Endothelial cell of umbilical vein (primary cell): ENCODE measurements at regions not wholly inside any gene's neighbourhood (a gene's known extent, or its start where the extent isn't known, plus 50 kb on each side); places are given as distances from the start of the nearest gene placed in this dataset.
A peak's percentile ranks its signal among the peaks of the same experiment; 100 is the strongest.

ENCODE experiments used
- BruUV-seq: library from RNA; stranded (reverse); fragments of 400-500 nt; replicated peaks from 2 replicates; lab custom pipeline; 2021; lab: Mats Ljungman, UMichigan
- CTCF ChIA-PET: fragments of 300-600, 350-600 bp; sonication (Branson Sonifier 250); formaldehyde crosslinking; loops from one replicate; lab custom pipeline; 2021; ENCODE audit warnings: antibody characterized with exemption, inconsistent platforms; lab: Charles Lee
- POLR2A ChIA-PET: fragments of 300-600, 350-600 bp; sonication (Branson Sonifier 250); formaldehyde crosslinking; loops from one replicate; lab custom pipeline; 2021; ENCODE audit warnings: antibody characterized with exemption, inconsistent platforms; lab: Charles Lee
- DNase-seq: peaks from one replicate; pipeline ENCODE4 v3.0.0-alpha.2; 2011; ENCODE audit warnings: low read depth, low spot score
- FAIRE-seq: peaks from 2 replicates; lab custom pipeline; 2011; peaks lifted over from hg19 to GRCh38; lab: Jason Lieb, UNC
- H2AFZ ChIP-seq: 2 replicates; pipeline ENCODE4 v1.6.0; 2012; ENCODE audit warnings: low read depth, low read length, control low read depth, inconsistent platforms
- H3K27ac ChIP-seq: 2 replicates; pipeline ENCODE4 v1.5.1; 2011; ENCODE audit warnings: low read depth, mild to moderate bottlenecking, control low read depth, low read length, moderate library complexity; ENCODE audit not compliant: insufficient read depth
- H3K27me3 ChIP-seq, 2 experiments: 2 replicates each; pipeline versions ENCODE4 v1.6.0 to v1.6.1; 2011; ENCODE audit warnings: low read length in 2 of 2, mixed read lengths in 1 of 2; ENCODE audit not compliant: control insufficient read depth in 2 of 2, insufficient read depth in 2 of 2
- H3K36me3 ChIP-seq, 2 experiments: 2 replicates in 1 of 2; 3 replicates in 1 of 2; pipeline ENCODE4 v1.5.1; 2011; ENCODE audit warnings: low read length in 2 of 2, mild to moderate bottlenecking in 1 of 2, moderate library complexity in 1 of 2; ENCODE audit not compliant: control insufficient read depth in 2 of 2, insufficient read depth in 2 of 2; ENCODE audit errors: extremely low read depth in 1 of 2
- H3K4me1 ChIP-seq: 3 replicates; pipeline ENCODE4 v1.5.1; 2011; ENCODE audit warnings: mild to moderate bottlenecking, low read length; ENCODE audit not compliant: control insufficient read depth, insufficient read depth; ENCODE audit errors: extremely low read depth
- H3K4me2 ChIP-seq: 2 replicates; pipeline ENCODE4 v1.6.1; 2011; ENCODE audit warnings: low read length, control low read depth, mixed read lengths; ENCODE audit not compliant: insufficient read depth
- H3K4me3 ChIP-seq, 3 experiments: fragments of 200-600 bp in 1 of 3; sonication (generic), shearing (Covaris generic) in 1 of 3; replicated peaks in 1 of 3; 2 replicates each; pipeline ENCODE4 v1.5.1; 2011 to 2016; ENCODE audit warnings: control low read depth in 3 of 3, low read length in 3 of 3, mild to moderate bottlenecking in 2 of 3, inconsistent platforms in 1 of 3, low read depth in 1 of 3, moderate library complexity in 1 of 3; ENCODE audit not compliant: insufficient read depth in 1 of 3
- H3K79me2 ChIP-seq: 2 replicates; pipeline ENCODE4 v1.6.0; 2012; ENCODE audit warnings: low read length, inconsistent platforms; ENCODE audit not compliant: control insufficient read depth, insufficient read depth
- H3K9ac ChIP-seq: replicated peaks from 2 replicates; pipeline ENCODE3; 2011; ENCODE audit warnings: low read length, control low read depth; ENCODE audit not compliant: insufficient read depth; ENCODE audit errors: extremely low read depth
- H3K9me1 ChIP-seq: replicated peaks from 3 replicates; pipeline ENCODE4 v1.6.0; 2011; ENCODE audit warnings: mild to moderate bottlenecking, low read length; ENCODE audit not compliant: control insufficient read depth, insufficient read depth; ENCODE audit errors: extremely low read depth
- H3K9me3 ChIP-seq: replicated peaks from 2 replicates; pipeline ENCODE4 v1.5.1; 2012; ENCODE audit warnings: low read length, inconsistent platforms; ENCODE audit not compliant: control insufficient read depth, insufficient read depth
- H4K20me1 ChIP-seq: replicated peaks from 2 replicates; pipeline ENCODE3; 2011; ENCODE audit warnings: mild to moderate bottlenecking, low read length; ENCODE audit not compliant: control insufficient read depth, insufficient read depth; ENCODE audit errors: extremely low read depth
- CTCF ChIP-seq, 2 donors: IDR thresholded peaks; 1 replicate in 1 of 2; 2 replicates in 1 of 2; pipeline ENCODE4 v1.5.1; 2011; ENCODE audit warnings: low read length in 2 of 2, mild to moderate bottlenecking in 2 of 2, moderate library complexity in 2 of 2, control low read depth in 1 of 2, inconsistent platforms in 1 of 2, low read depth in 1 of 2; ENCODE audit not compliant: insufficient read depth in 1 of 2; ENCODE audit errors: extremely low read depth in 1 of 2
- EZH2 ChIP-seq: IDR thresholded peaks from 2 replicates; pipeline ENCODE4 v1.6.1; 2012; ENCODE audit warnings: borderline replicate concordance, low read depth, mild to moderate bottlenecking, moderate library complexity, low read length, inconsistent platforms; ENCODE audit not compliant: severe bottlenecking
- FOS ChIP-seq: IDR thresholded peaks from 2 replicates; pipeline ENCODE4 v1.6.1; 2011; ENCODE audit warnings: mild to moderate bottlenecking, low read length, moderate library complexity, borderline replicate concordance; ENCODE audit not compliant: insufficient read depth
- GATA2 ChIP-seq: IDR thresholded peaks from 2 replicates; pipeline ENCODE4 v1.7.0; 2011; ENCODE audit warnings: low read depth, mild to moderate bottlenecking, moderate library complexity, mixed read lengths, low read length; ENCODE audit not compliant: insufficient read length, insufficient read depth
- JUN ChIP-seq: IDR thresholded peaks from 2 replicates; pipeline ENCODE4 v1.6.1; 2011; ENCODE audit warnings: borderline replicate concordance, low read depth; ENCODE audit not compliant: insufficient read length, insufficient read depth
- MAX ChIP-seq: IDR thresholded peaks from 2 replicates; pipeline ENCODE4 v1.6.1; 2011; ENCODE audit not compliant: insufficient read depth, insufficient read length
- MYC ChIP-seq: IDR thresholded peaks from one replicate; pipeline ENCODE4 v1.6.1; 2011; ENCODE audit warnings: mild to moderate bottlenecking, low read depth, low read length
- POLR2A ChIP-seq: IDR thresholded peaks from 2 replicates; pipeline ENCODE4 v1.6.1; 2012; ENCODE audit warnings: low read depth, mild to moderate bottlenecking, control low read depth, low read length
- POLR2AphosphoS5 ChIP-seq: IDR thresholded peaks from 2 replicates; pipeline ENCODE4 v1.6.1; 2012; ENCODE audit warnings: low read depth, mild to moderate bottlenecking, control low read depth, low read length, moderate library complexity; ENCODE audit not compliant: insufficient read depth
- dilution Hi-C: fragments of 300-500 bp; cut with MboI; formaldehyde crosslinking; loops from one replicate; pipeline ENCODE4 v1.15.0; 2019; ENCODE audit warnings: low sequenced_read_pairs; ENCODE audit not compliant: extremely low pct_ligation_motif_present
- intact Hi-C: fragments of 100-400 bp; cut with micrococcal nuclease; formaldehyde crosslinking; loops from one replicate; pipeline ENCODE4 v1.10.0; 2022

GRCh38 chr5:54692631-54693030 is 175.1 kb downstream of the SNX18 start:
- dilution Hi-C loops = no loop called here
- Histone ChIP-seq H3K4me2 (no peak overlapping the region), H3K4me1 (no peaks in the 10 kb centered on the region), H3K79me2 (no peaks in the 10 kb centered on the region), H3K4me3 (no peak overlapping the region), H3K36me3 (no peaks in the 10 kb centered on the region), H3K9ac (no peak overlapping the region), H2AFZ (peak overlapping the region; percentile 5), H4K20me1 (no peaks in the 10 kb centered on the region), H3K9me3 (no peaks in the 10 kb centered on the region), H3K27me3 (peaks cover 0 to 2% of the 10 kb centered on the region in 2 experiments), H3K27ac (no peak overlapping the region), H3K9me1 (no peaks in the 10 kb centered on the region)
- TF ChIP-seq EZH2 (no peak), FOS (no peak), GATA2 (no peak), JUN (no peak), POLR2AphosphoS5 (no peak), POLR2A (no peak), CTCF (IDR thresholded peaks at IDR 0.05; ENCODE audit: extremely low read depth in 1 of 2, insufficient read depth in 1 of 2, low read depth in 1 of 2, low read length in 2 of 2) (no peak), MYC (no peak), MAX (no peak)
- ChIA-PET CTCF (no interaction called here), POLR2A (no interaction called here)
- FAIRE-seq (peak; percentile 42), DNase-seq (peak; percentile 44)
- intact Hi-C loops = no loop called here
- BruUV-seq = no TSS peak
